Panc1 (cell line): ENCODE measurements at regions not wholly inside any gene's neighbourhood (a gene's known extent, or its start where the extent isn't known, plus 50 kb on each side); places are given as distances from the start of the nearest gene placed in this dataset.

Experiments used
- ATAC-seq: fragments of 200-7000 bp; cut with Tn5 transposase; 2 replicates; pipeline ENCODE4 v1.9.1; 2020; ENCODE audit warnings: mild to moderate bottlenecking, moderate library complexity
- BruUV-seq: library from RNA; stranded (reverse); fragments of 400-500 nt; replicated peaks from 2 replicates; lab custom pipeline; 2021; lab: Mats Ljungman, UMichigan
- CTCF ChIA-PET: fragments of 300-600 bp; sonication (Branson Sonifier 250); formaldehyde crosslinking; loops from one replicate; lab custom pipeline; 2022; ENCODE audit warnings: antibody characterized with exemption; lab: Charles Lee
- POLR2A ChIA-PET: fragments of 300-600 bp; sonication (Branson Sonifier 250); formaldehyde crosslinking; loops from one replicate; lab custom pipeline; 2022; ENCODE audit warnings: antibody characterized with exemption; lab: Charles Lee
- DNase-seq: peaks from one replicate; pipeline ENCODE4 v3.0.0-alpha.2; 2010; ENCODE audit warnings: low read depth, low spot score
- H3K27ac ChIP-seq: 2 replicates; pipeline ENCODE4 v1.5.1; 2011; ENCODE audit warnings: mild to moderate bottlenecking, low read length, inconsistent platforms
- H3K27me3 ChIP-seq: fragments of 200-500 bp; sonication (Bioruptor generic); 2 replicates; pipeline ENCODE4 v1.6.0; 2014; ENCODE audit warnings: low read length, inconsistent platforms; ENCODE audit not compliant: control insufficient read depth, insufficient read depth
- H3K36me3 ChIP-seq: fragments of 200-500 bp; sonication (Bioruptor generic); 2 replicates; pipeline ENCODE4 v1.5.1; 2014; ENCODE audit warnings: inconsistent platforms, mild to moderate bottlenecking, low read length, moderate library complexity; ENCODE audit not compliant: control insufficient read depth, insufficient read depth
- H3K4me1 ChIP-seq: 2 replicates; pipeline ENCODE4 v1.5.1; 2011; ENCODE audit warnings: inconsistent platforms, mild to moderate bottlenecking, low read length, moderate library complexity; ENCODE audit not compliant: control insufficient read depth, insufficient read depth
- H3K4me3 ChIP-seq, 2 experiments: 2 replicates each; pipeline ENCODE4 v1.5.1; 2011 to 2012; ENCODE audit warnings: low read depth in 2 of 2, low read length in 2 of 2, mild to moderate bottlenecking in 2 of 2, inconsistent platforms in 1 of 2, moderate library complexity in 1 of 2
- H3K9me3 ChIP-seq: fragments of 200-500 bp; sonication (Bioruptor generic); 2 replicates; pipeline ENCODE4 v1.5.1; 2014; ENCODE audit warnings: low read depth, mild to moderate bottlenecking, inconsistent platforms, low read length, moderate library complexity; ENCODE audit not compliant: control insufficient read depth, insufficient read depth
- CTCF ChIP-seq: fragments of 450-650 bp; IDR thresholded peaks from 2 replicates; pipeline ENCODE4 v1.5.1; 2017; ENCODE audit warnings: mild to moderate bottlenecking
- POLR2AphosphoS5 ChIP-seq: IDR thresholded peaks from 2 replicates; pipeline ENCODE4 v1.6.1; 2012; ENCODE audit warnings: mild to moderate bottlenecking, low read depth, low read length, moderate library complexity
- SIN3A ChIP-seq: IDR thresholded peaks from 2 replicates; pipeline ENCODE4 v1.6.1; 2012; ENCODE audit warnings: low read depth, mild to moderate bottlenecking, low read length, moderate library complexity, borderline replicate concordance; ENCODE audit not compliant: insufficient read depth
- TCF7L2 ChIP-seq: IDR thresholded peaks from 2 replicates; pipeline ENCODE4 v1.6.1; 2011; ENCODE audit warnings: mild to moderate bottlenecking, low read depth, low read length, inconsistent platforms
- in situ Hi-C: cut with HindIII; loops from 2 replicates; pipeline ENCODE4 v1.10.0; 2016; ENCODE audit warnings: low sequenced_read_pairs, low pct_unique_long_range_greater_than_20kb
- intact Hi-C: fragments of 100-400 bp; cut with micrococcal nuclease; formaldehyde crosslinking; loops from one replicate; pipeline ENCODE4 v1.10.0; 2022; ENCODE audit not compliant: unreplicated experiment
- TF ChIP-seq, protein P1 (sequence below), 2 experiments: IDR thresholded peaks; 2 replicates each; pipeline ENCODE4 v1.6.1; 2011 to 2012; ENCODE audit warnings: low read depth in 2 of 2, control low read depth in 1 of 2, low read length in 1 of 2, mild to moderate bottlenecking in 1 of 2, moderate library complexity in 1 of 2; ENCODE audit not compliant: insufficient read depth in 1 of 2

DNA sequence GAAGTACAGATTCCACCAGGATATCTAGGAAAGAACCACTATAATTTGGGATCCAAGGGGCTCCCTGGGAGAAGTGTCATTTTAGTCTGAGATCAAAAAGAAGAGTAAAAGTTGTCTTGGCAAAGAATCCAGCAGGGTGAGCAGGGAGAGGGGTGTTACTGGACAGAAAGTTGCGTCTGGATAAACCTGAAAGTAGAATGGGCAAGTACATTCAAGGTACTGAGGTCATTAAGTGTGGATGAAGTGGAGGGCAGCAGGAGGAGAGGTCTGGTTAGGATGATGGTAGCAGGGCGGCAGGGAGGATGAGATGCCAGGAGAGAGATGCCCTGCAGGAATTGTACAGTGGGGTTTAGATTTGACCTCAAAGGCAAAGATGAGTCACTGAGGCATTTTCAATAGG, 253.3 kb downstream of the KLF13 start:
- DNase-seq: no peak
- intact Hi-C loops (no loop called here), in situ Hi-C loops (no loop called here)
- POLR2A ChIA-PET: no interaction called here
- no peaks in the 10 kb centered on the region for H3K27me3 ChIP-seq
- H3K4me1 ChIP-seq: no peaks in the 10 kb centered on the region
- CTCF ChIA-PET: no interaction called here
- H3K9me3 ChIP-seq: no peaks in the 10 kb centered on the region
- TF ChIP-seq POLR2AphosphoS5: no peak
- TF ChIP-seq TCF7L2: no peak
- no peak for TF ChIP-seq CTCF
- TF ChIP-seq, protein P1, sequence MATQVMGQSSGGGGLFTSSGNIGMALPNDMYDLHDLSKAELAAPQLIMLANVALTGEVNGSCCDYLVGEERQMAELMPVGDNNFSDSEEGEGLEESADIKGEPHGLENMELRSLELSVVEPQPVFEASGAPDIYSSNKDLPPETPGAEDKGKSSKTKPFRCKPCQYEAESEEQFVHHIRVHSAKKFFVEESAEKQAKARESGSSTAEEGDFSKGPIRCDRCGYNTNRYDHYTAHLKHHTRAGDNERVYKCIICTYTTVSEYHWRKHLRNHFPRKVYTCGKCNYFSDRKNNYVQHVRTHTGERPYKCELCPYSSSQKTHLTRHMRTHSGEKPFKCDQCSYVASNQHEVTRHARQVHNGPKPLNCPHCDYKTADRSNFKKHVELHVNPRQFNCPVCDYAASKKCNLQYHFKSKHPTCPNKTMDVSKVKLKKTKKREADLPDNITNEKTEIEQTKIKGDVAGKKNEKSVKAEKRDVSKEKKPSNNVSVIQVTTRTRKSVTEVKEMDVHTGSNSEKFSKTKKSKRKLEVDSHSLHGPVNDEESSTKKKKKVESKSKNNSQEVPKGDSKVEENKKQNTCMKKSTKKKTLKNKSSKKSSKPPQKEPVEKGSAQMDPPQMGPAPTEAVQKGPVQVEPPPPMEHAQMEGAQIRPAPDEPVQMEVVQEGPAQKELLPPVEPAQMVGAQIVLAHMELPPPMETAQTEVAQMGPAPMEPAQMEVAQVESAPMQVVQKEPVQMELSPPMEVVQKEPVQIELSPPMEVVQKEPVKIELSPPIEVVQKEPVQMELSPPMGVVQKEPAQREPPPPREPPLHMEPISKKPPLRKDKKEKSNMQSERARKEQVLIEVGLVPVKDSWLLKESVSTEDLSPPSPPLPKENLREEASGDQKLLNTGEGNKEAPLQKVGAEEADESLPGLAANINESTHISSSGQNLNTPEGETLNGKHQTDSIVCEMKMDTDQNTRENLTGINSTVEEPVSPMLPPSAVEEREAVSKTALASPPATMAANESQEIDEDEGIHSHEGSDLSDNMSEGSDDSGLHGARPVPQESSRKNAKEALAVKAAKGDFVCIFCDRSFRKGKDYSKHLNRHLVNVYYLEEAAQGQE (IDR thresholded peaks at IDR 0.05; ENCODE audit: insufficient read depth in 1 of 2, low read depth in 2 of 2, low read length in 1 of 2): no peak
- no peak for TF ChIP-seq SIN3A
- no TSS peak for BruUV-seq
- H3K36me3 ChIP-seq: no peaks in the 10 kb centered on the region
- no peak overlapping the region for H3K27ac ChIP-seq
- no peak overlapping the region for H3K4me3 ChIP-seq
- no peak for ATAC-seq

DNA sequence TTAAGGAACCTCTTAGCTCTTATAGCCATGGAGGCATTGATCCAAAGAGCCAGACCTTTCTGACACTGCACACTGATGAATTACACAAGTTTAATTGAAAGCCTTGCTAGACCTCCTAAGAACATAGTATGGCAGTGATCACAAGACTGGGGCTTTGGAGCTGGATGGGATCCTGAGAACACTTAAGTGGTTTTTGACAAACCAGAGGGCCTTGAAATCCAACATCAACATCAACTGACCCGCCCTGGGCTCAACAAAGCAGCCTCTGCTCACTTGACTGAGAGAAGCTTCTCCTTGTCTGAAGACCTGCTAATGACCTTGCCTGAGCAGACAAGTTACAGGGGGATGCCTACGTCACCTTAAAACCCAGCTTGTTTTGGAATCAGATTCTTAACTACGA, 257.6 kb downstream of the KLF13 start:
- POLR2A ChIA-PET: no interaction called here
- intact Hi-C loops: no loop called here
- in situ Hi-C loops: no loop called here
- no peak overlapping the region for H3K4me3 ChIP-seq
- H3K36me3 ChIP-seq: no peaks in the 10 kb centered on the region
- no peaks in the 10 kb centered on the region for H3K9me3 ChIP-seq
- no peak for DNase-seq
- TF ChIP-seq, protein P1 (IDR thresholded peaks at IDR 0.05; ENCODE audit: insufficient read depth in 1 of 2, low read depth in 2 of 2, low read length in 1 of 2): no peak
- TF ChIP-seq POLR2AphosphoS5 (no peak), CTCF (no peak), TCF7L2 (no peak), SIN3A (no peak)
- no peaks in the 10 kb centered on the region for H3K27me3 ChIP-seq
- no peak overlapping the region for H3K27ac ChIP-seq
- ATAC-seq: no peak
- CTCF ChIA-PET: no interaction called here
- no peaks in the 10 kb centered on the region for H3K4me1 ChIP-seq
- no TSS peak for BruUV-seq
